NCI-H1417 (cell line): ENCODE measurements at regions not wholly inside any gene's neighbourhood (a gene's known extent, or its start where the extent isn't known, plus 50 kb on each side); places are given as distances from the start of the nearest gene placed in this dataset.
"Not testable (repeated sequence)": the region's sequence is repeated elsewhere in the genome, so short reads cannot be mapped to it uniquely, and the experiment has no call there.

Source experiments
- DNase-seq, 3 experiments: peaks; one replicate each; lab custom pipeline; 2025; lab: John Stamatoyannopoulos, UW

DNA sequence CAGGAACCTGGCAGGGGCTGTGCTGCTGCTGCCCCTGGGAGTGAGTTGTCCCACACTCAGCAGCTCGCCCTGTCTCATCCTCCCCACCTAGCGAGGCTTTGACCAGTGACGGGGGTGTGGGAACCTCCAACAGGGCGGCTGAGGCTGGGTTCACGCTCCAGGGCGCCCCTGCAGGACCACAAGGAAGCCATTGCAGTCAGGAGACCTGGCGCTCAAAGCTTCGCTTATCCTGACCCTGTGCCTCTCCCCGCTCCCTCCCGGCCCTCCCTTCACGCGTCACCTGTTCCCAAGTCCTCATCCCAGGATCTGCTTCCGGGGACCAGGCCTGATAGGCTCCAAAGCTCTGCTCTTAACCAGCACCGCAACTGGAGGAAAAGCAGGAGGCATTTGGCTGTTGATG lies 272.0 kb upstream of the SFSWAP start:
- no peak for DNase-seq

DNA sequence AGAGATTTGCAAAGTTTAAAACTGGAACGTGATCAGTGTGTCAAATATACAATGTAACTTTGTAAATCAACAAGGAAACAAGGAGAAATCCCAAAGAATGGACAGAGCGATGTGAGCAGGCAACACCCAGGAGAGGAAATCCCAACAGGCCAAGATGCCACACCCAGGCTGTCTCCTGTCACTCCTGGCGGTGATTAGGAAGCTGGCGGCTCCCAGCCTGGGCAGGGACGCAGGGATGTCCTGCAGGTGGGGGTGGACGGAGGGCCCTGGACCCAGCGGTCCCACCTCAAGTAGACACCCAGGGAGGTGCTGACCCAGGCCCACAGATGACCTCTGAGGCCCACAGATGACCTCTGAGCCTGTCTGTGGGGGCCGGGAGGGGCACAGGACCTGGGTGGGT lies 271.1 kb upstream of the SFSWAP start:
- not testable (repeated sequence) for DNase-seq

DNA sequence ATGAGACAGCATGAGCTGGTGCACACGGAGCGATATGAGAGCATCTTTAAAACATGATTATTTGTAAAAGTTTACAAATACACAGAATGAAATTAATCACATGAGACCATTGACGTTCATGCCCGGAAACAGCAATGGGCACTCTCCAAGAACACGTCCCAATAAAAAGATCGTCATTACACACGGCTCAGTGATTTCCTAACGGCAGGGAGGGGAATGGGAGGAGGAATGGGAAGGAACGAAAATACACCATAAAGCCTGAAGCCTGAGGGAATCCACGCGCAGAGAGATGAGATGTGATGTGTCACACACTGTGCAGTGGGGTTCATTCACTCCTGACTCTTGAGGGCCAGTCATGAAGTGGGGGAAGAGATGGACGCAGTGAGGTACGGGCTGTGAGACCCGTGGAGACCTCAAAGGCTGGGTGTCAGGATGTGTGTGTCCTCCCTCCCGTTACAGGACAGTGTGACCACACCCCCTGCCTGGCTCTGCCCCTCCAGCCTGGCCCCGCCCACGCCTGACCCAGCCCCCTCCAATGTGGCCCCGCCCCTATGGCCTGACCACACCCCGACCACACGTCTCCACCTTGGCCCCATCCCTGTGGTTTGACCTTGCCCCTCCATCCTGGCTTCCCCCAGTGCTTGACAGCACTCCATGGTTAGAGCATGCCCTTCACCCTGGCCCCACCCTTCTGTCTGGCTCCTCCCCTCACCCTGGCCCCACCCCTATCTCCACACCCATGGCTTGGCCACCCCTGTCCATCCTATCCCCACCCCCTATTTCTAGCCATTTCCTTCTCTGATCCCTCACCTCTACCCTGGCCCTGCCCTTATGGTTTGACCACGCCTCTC lies 270.5 kb upstream of the SFSWAP start:
- DNase-seq = not testable (repeated sequence)

DNA sequence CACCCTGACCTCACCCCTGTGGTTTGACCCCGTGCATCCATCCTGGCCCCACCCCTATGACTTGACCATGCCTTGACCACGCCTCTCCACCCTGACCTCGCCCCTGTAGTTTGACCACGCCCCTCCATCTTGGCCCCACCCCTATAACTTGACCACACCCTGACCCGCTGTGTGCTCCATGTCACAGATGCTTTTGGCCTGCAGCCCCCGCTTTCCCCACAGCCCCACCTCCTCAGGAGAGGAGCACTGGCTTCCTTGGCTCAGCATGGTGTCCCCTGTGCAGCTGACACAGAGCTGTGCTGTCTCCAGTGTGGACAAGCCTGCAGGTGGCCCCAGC lies 269.9 kb upstream of the SFSWAP start:
- DNase-seq = no peak

DNA sequence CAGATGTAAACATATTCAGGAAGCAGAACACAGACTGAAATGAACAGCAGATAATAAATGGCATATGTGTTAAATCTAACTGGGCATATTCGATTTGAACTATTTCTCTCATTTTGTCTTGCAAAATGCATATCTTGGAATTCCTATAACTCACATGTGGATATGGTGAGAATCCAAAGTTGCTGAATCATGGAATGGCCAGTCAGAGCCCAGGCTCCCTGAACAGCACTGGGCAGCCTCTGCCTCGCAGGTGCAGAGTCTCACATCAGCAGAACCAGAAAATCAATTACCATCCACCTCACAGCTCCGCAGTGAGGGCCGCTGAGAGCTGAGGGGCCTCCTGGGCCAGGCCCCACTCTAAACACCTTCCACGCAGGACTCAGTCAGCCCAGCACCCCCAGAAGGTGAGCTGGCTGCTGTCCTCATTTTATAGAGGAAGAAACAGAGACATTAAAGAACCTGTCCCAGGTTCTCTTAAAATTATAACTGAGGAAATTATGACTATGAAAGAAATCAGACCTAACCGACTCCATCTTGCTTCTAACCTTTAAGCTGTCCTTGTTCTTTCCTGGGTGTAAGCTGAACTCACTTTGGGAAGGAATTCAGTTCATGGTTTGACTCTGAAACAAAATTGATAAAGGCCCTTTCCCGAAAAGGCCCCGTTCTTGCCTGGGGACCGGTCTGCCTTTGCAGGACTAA lies 269.1 kb upstream of the SFSWAP start:
- no peak for DNase-seq

DNA sequence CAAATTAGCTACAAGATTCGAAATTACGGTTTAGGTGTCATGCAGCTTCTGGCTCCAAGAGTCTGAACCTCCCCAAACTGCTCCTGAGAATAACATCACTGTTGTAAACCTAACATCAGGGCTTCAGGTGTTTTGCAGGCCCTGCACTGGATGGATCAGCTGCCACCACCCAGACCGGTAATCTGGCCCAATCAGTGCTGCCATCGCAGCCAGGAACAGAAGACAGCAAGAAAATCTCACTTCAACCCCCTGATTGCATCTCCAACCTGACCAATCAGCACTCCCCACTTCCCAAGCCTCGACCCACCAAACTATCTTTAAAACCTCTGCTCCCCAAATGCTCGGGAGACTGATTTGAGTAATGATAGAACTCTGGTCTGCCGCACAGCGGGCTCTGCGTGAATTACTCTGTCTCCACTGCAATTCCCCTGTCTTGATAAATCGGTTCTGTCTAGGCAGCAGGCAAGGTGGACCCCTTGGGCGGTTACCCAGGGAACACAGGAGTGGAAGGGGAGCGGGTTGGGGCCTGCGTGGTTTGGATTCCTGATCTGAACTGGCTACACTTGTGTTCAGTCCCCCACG lies 268.5 kb upstream of the SFSWAP start:
- no peak for DNase-seq

DNA sequence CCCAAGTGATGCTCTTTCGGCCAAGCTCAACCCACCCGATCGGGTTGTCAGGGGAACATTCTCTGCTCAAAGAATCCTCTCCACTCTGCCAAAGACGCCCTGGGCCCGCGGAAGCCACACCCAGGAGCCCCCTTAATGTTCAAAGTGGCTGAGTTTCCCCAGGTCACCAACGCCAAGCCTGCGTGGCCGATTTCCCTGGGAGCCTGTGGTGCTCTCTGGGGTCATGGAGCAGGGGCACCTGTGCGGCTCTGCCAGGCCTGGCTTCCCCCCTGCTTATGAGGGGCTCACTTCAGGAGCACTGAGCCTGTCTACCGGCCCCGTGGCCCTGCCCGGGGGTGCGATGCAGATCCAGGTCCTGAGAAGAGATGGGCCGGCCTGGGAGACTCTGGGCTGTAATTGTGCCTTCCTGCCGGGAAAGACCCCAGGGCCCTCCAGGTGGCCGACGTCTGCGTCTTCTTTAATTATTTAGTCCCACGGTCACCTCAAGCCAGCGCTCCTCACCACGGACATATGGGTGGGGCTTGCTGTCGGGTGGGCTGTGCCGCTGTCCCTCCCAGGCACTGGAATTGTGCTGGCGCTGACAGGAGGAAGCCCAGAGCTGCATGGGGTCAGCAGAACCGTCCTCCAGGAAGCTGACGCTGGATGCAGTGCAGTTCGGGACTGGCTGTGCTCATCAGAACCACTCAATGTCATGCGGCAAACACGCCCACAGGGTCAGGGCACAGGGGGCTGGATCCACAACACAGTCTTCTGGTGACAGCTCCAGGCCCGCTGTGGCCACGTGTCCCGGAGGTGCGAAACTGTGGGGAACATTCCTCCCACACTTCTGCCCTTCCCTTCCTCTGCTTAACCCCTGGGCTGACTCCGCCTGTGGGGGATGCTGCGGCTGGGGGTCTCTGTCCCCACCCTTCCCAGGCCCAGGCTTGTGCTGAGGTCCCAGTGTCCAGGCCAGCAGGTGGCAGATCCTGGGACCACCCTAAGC lies 267.6 kb upstream of the SFSWAP start:
- DNase-seq = no peak

DNA sequence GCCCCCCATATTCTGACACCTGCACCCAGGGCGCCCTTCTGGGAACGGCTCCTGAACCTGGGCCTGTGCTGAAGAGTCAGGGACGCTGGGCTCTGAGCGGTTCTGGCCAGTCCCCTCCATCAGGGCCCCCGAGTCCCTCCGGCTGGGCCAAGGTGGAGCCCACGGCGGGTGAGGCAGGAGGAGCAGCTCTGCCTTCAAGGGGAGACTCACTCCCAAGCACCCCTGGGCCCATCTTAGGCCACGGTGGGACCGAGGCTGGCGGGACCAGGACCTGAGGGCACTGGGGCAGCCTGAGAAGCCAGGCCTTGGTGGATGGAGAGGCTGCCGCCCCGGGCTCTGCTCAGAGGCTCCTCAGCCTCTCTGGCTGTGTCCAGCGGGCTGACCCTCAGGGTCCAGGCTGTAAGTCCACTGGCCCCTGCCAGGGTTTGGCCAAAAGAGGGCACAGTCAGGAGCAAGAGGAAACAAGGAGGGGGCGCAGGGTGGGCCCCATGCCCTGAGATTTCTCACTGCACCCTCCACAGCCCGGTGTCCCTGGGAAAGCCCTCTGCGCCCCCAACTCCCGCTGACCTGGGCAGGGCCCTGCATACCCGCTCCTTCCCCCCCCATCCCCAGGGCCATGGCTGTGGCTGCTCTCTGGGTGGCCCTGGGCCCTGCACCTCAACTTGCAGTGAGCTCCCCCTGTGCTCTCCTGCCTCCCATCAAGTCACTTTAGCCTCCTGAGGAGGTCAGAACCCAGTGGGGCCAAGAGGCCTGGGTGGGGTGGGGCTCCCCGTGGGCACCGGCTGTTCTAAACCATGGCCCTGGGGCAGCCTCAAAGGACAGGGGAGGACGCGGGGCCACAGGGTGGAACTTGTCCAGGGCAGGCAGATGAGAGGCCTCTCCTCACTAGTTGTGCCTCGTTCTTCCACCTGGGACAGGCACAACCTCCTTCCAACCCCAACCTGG lies 266.4 kb upstream of the SFSWAP start:
- no peak for DNase-seq

DNA sequence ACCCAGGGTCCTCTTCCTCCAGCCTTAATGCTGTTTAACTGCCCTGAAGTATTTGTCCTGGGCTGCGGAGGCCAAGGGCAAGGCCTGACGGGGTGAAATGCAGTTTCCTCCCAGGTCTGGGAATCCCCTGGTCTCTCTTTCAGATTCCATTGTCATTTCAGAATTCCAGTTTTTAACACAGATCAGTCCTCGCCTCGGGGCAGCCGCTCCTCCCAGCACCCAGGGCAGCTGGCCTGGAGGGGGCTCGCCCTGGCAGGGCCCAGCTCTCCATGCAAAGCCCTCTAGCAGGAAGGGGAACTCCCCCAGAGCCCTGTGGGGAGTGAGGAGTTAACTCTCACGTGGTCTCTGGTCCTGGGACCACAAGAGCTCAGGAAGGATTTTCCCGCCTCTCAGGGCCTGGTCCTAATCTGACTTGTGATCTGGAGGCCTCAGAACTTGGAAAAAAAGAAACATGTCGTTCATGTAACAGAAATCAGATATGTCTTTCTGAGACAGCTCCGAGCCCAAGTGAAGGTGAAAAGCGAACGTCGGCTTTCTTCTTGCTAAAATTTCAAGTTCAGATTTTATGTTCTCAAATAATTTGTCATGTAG lies 265.6 kb upstream of the SFSWAP start:
- DNase-seq = no peak

DNA sequence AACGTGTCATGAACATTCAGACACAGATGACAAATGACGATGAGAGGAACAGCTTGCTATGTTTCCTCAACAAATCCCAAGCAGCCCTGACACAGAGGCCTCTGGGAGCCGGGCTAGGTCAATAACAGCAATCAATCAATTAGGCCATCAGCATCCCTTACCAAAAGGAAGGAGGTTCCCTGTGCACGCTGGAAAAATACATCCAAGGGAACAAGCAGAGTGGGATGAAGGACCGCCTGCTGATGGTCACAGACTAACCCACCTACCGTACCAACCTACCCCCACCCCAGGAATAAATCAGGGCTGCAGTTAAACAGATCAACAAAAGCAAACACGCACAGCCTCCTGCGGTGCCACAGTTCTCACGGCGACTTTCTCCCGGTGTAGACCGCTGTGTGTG lies 265.1 kb upstream of the SFSWAP start:
- no peak for DNase-seq

DNA sequence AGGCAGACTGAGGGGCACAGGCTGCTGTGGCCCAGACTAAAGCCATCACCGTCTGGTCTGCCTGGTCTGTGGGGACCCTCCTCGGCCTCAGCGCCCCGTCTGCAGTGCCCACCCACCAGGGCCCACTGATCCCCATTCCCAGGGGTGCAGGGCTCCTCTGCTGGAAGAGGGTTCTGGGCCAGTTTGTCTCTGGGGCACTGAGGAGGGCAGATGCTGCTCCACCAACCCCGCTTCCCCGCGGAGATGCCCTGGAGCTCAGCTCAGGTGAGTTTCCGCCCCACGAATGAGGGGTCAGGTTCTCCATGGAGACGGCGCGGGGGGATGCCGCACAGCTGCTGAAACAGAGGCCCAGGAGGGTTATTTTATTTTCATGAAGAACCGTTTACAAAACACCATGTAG lies 263.3 kb upstream of the SFSWAP start:
- DNase-seq = not testable (repeated sequence)

DNA sequence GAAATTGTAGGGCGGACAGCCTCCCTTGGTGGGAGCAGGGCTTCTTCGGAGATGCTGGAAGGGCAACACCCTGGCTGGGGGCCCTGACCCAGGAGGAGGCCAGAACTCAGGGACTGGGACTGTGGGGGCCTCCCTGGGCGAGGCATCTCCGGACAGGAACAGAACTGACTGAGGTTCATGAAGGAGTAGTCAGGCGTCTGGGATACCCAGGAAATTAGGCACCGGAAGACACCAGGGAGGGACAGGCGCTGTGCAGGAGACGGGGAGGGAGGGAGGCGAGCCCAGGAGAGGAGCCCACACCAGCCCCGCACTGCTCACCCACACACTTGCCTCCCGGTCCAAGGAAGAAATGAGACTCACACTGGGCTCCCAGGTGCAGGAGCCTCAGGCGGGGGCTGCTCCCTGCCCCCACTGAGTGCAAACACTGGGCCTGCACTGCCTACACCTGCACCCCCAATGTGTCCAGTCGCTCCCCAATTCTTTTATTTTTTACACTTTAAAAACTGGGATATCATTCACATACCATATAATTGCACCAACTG lies 262.6 kb upstream of the SFSWAP start:
- no peak for DNase-seq

DNA sequence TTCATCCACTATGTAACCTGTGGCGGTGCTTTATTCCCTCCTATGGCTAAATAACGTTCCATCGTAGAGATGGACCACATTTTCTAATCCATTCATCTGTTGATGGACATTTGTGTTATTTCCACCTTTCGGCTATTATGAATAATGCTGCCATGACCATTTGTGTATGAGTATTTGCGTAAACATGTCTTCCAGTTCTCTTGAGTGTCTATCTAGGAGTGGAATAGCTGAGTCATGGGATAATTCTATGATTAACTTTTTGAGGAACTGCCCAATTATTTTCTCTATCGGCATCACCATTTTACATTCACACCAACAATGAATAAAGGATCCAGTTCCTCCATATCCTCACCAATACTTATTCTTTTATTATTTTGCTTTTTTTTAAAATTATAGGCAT lies 261.9 kb upstream of the SFSWAP start:
- DNase-seq = no peak

DNA sequence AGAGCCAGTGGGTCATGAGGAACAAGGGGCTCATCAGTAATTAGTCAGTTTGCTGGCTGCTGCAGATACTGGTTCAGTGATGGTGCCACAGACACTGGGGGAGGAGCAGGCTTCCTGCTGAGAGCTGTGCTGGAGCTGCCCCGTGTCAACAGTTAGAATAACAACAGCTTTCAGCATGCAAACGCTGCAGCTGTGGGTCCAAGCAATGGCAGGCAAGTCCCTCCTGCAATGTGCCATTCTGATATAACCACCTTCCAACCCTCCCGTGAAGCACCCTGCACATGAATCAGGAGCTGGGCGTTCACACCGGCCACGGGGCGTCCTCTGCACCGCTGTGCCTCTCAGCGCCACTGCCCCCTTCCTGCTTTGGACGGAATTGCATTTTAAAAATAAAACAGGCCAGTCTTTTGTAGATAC lies 258.4 kb upstream of the SFSWAP start:
- DNase-seq = peak in 1 of 3 experiments; percentile 8

DNA sequence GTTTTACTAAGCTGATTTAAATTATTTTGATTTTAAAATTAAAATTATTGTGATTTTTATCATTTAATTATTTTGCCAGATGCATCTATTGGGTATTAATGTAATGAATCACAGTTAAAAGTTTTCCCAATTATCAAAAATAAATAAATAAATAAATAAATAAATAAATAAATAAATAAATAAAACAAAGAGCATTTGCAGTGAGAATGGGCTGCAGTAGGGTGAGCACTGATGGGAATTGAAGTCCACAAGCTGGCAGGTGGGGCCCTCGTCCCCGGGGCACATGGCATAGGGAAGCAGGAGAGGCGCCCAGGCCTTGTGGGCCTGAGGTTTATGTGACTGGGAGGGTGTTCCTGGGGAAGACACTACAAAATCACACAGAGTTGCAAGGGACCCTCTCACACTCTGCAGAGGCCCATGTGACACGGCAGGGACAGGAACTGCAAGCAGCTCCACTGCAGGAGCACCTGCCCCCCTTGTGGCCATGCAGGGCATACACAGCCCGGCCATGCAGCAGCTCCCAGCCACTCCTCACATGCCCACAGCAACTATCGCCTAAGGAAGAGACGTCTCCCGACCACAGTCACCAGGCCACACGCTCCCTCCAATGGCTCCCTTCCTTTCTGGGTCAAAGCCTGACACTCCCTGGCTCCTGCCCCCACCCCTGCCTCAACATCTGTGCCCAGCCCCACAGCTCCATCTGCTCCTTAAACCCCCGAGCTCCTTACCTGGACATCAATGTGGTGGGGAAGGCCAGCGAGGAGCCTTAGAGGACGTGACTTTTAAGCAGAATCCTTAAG lies 256.3 kb upstream of the SFSWAP start:
- peak in 1 of 3 experiments; percentile 21 for DNase-seq

DNA sequence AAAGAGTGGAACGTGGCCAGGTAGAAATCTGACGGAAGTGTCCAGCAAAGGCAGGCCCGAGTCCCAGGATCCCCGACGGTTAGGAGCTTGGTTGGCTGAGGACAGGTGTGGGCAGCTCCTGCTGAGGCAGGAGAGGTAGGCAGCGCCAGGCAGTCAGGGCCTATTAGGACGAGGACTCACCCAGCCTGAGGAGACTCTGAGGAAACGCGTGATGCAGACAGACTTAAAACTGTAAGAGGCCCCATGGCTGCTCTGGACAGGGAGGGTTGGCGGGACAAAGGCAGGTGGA lies 255.7 kb upstream of the SFSWAP start:
- no peak for DNase-seq

DNA sequence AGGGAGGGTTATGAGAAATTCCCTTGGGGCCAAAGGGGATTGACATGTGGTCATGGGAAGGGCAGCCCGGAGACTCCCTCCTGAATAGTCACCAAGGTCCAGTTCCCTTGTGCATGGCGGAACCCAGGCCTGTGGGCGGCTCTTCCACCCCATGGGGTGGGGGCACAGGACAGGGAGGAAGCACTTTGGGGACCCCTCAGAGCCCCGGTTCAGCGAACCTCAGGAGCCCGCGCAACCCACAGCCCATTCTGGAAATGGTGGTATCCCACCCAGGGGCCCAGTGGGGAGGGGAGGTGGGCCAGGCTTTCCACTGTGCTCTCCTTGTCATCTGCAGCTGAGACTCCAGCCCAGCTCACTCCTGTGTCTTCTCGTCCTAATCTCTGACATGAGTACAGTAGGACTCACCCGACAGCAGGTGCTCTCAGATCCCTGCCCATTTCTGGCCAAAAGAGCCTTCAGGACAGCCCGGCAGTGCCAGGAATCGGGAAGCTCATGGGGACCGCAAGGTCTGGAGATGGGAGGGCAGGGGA lies 255.2 kb upstream of the SFSWAP start:
- no peak for DNase-seq

DNA sequence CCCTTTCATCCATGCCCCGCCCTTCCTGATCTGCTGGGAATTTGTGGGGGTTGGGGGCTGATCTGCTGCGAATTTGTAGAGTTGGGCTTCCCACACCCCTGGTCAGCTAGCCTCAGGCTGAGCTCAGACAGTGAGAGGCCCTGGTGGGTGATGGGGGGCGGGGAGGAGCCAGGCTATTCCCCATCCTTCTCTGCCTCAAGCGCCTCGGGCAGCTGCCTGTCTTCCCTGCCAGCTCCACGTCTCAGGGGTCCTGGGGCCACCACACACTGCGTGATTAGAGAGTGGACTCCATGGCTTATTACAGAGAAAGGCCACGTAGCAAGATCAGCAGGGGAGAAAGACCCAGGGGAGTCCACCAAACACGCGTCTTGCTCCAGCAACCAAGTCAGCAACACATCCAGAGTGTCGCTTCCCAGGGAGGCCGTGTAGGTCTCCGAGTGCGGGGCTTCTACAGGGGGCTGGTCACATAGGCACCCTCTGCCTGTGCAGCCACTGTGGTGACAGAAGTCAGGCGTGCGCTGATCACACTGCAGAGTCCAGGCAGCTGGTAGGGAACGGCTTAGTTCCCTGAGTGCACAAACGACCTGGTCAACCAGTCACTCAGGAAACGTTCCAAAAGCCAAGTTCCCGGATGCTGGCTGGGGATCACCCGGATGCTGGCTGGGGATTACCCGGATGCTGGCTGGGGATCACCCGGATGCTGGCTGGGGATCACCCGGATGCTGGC lies 254.4 kb upstream of the SFSWAP start:
- DNase-seq = no peak

DNA sequence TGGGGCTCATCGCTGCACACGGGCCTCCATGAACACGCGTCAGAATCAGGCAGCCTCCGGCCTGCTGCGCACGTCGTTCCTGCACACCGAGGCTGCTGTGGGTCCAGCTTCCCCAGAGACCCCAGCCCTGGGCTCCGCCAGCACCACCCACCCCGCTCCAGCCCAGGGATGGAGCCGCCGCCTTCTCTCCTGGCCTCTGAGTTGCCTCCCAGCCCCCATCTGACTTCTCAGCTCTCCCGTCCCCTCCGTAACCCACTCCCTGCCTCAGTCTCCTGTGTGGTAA lies 253.9 kb upstream of the SFSWAP start:
- DNase-seq = no peak
